ENCODE measurements at regions not wholly inside any gene's neighbourhood (a gene's known extent, or its start where the extent isn't known, plus 50 kb on each side); places are given as distances from the start of the nearest gene placed in this dataset.
"Not testable (repeated sequence)": the region's sequence is repeated elsewhere in the genome, so short reads cannot be mapped to it uniquely, and the experiment has no call there.

DNA sequence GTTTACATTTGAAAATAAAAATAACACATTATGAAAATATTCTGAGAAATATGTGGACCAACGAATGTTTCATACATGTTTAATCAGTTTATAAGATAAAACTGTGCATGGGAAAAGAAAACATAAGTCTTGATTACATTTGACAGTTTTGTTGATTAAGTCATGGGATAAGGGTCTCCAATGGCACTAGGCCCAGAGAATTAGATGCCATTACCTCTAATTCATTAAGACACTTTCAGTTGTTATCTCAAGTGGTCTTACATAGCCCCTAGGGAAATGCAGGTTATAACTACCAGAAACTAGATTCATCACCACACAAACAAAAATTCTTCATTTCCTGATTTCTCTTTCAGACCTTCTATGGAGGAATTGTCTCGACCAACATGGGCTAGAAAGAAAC, 300.8 kb downstream of the PCDH7 start:
- intact Hi-C loops (cut with DNase I; ENCODE audit: low total_unique reads) (no loop called here), in situ Hi-C loops (cut with MboI; ENCODE audit: low sequenced_read_pairs in 4 of 4) (no loop called here)
- Histone ChIP-seq H3K36me3 (no peaks in the 10 kb centered on the region), H3K9me3 (no peaks in the 10 kb centered on the region), H3K27ac (no peak overlapping the region), H3K4me3 (no peak overlapping the region), H3K4me1 (no peaks in the 10 kb centered on the region), H3K27me3 (no peaks in the 10 kb centered on the region)
- ATAC-seq (no peak), DNase-seq (no peak)
- TF ChIP-seq, protein P1, sequence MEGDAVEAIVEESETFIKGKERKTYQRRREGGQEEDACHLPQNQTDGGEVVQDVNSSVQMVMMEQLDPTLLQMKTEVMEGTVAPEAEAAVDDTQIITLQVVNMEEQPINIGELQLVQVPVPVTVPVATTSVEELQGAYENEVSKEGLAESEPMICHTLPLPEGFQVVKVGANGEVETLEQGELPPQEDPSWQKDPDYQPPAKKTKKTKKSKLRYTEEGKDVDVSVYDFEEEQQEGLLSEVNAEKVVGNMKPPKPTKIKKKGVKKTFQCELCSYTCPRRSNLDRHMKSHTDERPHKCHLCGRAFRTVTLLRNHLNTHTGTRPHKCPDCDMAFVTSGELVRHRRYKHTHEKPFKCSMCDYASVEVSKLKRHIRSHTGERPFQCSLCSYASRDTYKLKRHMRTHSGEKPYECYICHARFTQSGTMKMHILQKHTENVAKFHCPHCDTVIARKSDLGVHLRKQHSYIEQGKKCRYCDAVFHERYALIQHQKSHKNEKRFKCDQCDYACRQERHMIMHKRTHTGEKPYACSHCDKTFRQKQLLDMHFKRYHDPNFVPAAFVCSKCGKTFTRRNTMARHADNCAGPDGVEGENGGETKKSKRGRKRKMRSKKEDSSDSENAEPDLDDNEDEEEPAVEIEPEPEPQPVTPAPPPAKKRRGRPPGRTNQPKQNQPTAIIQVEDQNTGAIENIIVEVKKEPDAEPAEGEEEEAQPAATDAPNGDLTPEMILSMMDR (IDR thresholded peaks at IDR 0.05 in 4 of 5, conservative IDR thresholded peaks at IDR 0.05 in 1 of 5), result no peak
- TF ChIP-seq POLR2A (IDR thresholded peaks at IDR 0.05), result no peak

DNA sequence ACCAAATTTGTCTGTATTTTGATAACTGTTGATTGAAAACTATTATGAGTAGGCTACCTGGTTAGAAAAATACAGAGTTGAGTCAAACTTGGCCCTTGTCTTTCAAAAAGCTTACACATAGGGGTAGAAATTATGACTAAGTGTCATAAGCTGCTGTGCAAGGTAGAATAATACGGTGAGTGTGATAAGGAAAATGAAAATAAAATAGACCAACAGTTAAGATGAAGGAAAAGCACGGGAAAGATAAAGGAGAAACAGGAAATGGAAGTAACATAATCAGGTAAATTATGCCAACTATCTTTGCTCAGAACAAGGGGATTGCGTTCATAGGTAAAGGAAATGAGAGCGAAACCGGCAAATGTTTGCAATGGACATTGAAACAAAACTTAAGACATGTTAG, 302.5 kb downstream of the PCDH7 start:
- DNase-seq, result no peak
- in situ Hi-C loops (cut with MboI; ENCODE audit: low sequenced_read_pairs in 4 of 4), result no loop called here
- Histone ChIP-seq H3K9me3 (no peaks in the 10 kb centered on the region), H3K27ac (no peak overlapping the region), H3K27me3 (no peaks in the 10 kb centered on the region), H3K4me1 (no peaks in the 10 kb centered on the region), H3K36me3 (no peaks in the 10 kb centered on the region), H3K4me3 (no peak overlapping the region)
- intact Hi-C loops (cut with DNase I; ENCODE audit: low total_unique reads), result no loop called here
- TF ChIP-seq, protein P1 (IDR thresholded peaks at IDR 0.05 in 4 of 5, conservative IDR thresholded peaks at IDR 0.05 in 1 of 5), result no peak
- TF ChIP-seq POLR2A (IDR thresholded peaks at IDR 0.05), result no peak
- ATAC-seq, result no peak

DNA sequence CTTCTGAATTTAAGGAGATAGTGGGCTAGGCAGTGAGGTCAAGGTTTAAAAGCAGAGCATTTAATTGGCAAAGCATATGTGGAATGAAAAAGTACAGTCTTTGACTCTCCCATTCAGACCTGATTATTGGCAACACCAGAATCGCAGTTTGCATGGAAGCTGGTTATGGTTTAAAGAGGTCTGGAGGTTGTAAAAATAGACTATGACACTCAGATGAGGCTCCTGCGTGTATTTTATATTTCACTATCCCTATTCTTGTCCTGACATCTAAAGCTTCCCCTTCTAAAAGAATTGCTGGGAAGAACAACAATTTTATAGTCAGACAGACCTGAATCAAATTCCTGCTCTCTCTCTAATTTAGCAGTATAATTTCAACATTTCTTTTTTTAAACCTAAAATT, 302.9 kb downstream of the PCDH7 start:
- in situ Hi-C loops (cut with MboI; ENCODE audit: low sequenced_read_pairs in 4 of 4) (no loop called here), intact Hi-C loops (cut with DNase I; ENCODE audit: low total_unique reads) (no loop called here)
- H3K27ac ChIP-seq, result no peak overlapping the region
- H3K36me3 ChIP-seq, result no peaks in the 10 kb centered on the region
- no peaks in the 10 kb centered on the region for H3K27me3 ChIP-seq
- TF ChIP-seq, protein P1 (IDR thresholded peaks at IDR 0.05 in 4 of 5, conservative IDR thresholded peaks at IDR 0.05 in 1 of 5), result no peak
- no peak for TF ChIP-seq POLR2A (IDR thresholded peaks at IDR 0.05)
- no peak for ATAC-seq
- no peak overlapping the region for H3K4me3 ChIP-seq
- no peaks in the 10 kb centered on the region for H3K9me3 ChIP-seq
- no peak for DNase-seq
- H3K4me1 ChIP-seq, result no peaks in the 10 kb centered on the region

DNA sequence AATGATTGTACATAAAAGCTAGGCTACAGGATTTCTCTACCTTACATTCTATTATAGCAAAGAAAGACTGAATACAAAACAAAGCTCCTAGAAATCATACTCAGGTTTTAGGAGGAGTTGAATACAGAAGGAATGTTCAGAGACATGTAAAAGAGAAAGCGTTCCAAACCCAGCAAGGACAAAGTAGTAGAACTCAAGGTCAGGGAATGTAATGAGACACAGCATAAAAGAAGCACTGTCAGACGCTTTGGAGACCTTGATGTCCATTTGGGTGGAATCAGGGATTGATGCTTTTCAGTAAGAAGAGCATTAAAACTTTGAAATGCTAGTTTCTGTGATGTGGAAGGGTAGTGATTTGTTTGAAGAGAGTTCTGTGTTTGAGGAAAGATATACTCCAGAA, 303.6 kb downstream of the PCDH7 start:
- DNase-seq, result no peak
- H3K4me1 ChIP-seq, result no peaks in the 10 kb centered on the region
- no peaks in the 10 kb centered on the region for H3K27me3 ChIP-seq
- no peak overlapping the region for H3K4me3 ChIP-seq
- no peaks in the 10 kb centered on the region for H3K36me3 ChIP-seq
- H3K9me3 ChIP-seq, result no peaks in the 10 kb centered on the region
- in situ Hi-C loops (cut with MboI; ENCODE audit: low sequenced_read_pairs in 4 of 4) (no loop called here), intact Hi-C loops (cut with DNase I; ENCODE audit: low total_unique reads) (no loop called here)
- TF ChIP-seq POLR2A (IDR thresholded peaks at IDR 0.05), result no peak
- TF ChIP-seq, protein P1 (IDR thresholded peaks at IDR 0.05 in 4 of 5, conservative IDR thresholded peaks at IDR 0.05 in 1 of 5), result no peak
- ATAC-seq, result no peak
- no peak overlapping the region for H3K27ac ChIP-seq

DNA sequence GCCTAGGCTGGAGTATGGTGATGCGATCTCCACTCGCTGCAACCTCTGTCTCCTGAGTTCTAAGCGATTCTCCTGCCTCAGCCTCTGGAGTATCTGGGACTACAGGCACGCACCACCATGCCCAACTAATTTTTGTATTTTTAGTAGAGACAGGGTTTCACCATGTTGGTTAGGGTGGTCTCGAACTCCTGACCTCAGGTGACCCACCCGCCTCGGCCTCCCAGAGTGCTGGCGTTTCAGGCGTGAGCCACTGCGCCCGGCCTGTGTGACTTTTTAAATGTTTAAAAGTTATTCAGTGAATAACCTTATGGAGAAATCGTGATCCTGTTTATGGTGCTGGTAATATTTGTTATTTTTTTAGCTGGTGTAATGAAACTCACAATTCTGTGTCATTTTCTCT, 304.6 kb downstream of the PCDH7 start:
- in situ Hi-C loops (cut with MboI; ENCODE audit: low sequenced_read_pairs in 4 of 4); H3K9me3 ChIP-seq; ATAC-seq; H3K36me3 ChIP-seq; DNase-seq; H3K4me3 ChIP-seq; intact Hi-C loops (cut with DNase I; ENCODE audit: low total_unique reads); H3K27ac ChIP-seq; H3K4me1 ChIP-seq; H3K27me3 ChIP-seq: not testable (repeated sequence)
